HG03520 (cell line): ENCODE measurements at regions not wholly inside any gene's neighbourhood (a gene's known extent, or its start where the extent isn't known, plus 50 kb on each side); places are given as distances from the start of the nearest gene placed in this dataset.
"Not testable (repeated sequence)": the region's sequence is repeated elsewhere in the genome, so short reads cannot be mapped to it uniquely, and the experiment has no call there.

Experiments used
- ATAC-seq: cut with Tn5 transposase; IDR thresholded peaks from one replicate; pipeline ENCODE4 v1.9.1; 2021; ENCODE audit warnings: mild to moderate bottlenecking, moderate library complexity; ENCODE audit not compliant: unreplicated experiment

- no peak for ATAC-seq
Measured at GRCh38 chr2:82498777-82499443, 1960.2 kb downstream of the SUCLG1 start.

DNA sequence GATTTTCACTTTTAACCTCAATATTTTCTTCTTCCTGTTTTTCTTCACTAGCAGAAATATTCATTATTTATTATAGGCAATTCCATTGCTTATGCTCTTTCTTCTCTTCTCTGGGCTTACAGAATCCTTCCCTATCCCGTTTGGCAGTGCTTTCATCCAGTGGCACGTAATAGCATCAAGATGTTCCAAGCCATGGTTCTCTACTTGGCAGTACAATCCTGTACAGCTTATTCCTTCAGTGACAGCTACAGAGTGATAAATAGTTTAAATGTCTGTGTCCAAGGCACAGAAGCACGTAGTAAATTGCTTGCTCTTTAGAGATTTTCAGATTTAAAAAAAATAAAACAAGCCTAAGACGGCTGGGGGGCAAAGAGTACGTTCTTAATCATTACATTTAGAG, 1964.3 kb downstream of the SUCLG1 start:
- no peak for ATAC-seq

DNA sequence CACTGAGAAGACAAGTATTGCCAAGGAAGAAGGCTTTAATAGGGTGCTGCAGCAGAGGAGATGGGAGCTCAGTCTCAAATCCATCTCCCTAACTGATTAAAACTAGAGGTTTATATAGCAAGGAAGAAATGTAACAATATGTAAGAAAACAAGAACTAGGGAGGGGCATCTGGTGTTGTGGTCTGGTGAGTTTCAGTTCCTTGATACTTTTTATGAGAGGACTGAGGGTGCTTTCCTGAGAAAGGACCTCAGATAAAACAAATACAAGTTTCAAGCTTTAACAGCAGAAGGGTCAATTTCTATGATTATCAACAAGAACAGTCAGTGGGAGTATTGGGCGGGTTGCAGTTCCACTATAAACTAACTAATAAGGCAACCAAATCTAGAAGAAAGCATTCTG, 1967.5 kb downstream of the SUCLG1 start:
- ATAC-seq = no peak

GRCh38 chr2:82487354-82487753, 1971.7 kb downstream of the SUCLG1 start:
- no peak for ATAC-seq

DNA sequence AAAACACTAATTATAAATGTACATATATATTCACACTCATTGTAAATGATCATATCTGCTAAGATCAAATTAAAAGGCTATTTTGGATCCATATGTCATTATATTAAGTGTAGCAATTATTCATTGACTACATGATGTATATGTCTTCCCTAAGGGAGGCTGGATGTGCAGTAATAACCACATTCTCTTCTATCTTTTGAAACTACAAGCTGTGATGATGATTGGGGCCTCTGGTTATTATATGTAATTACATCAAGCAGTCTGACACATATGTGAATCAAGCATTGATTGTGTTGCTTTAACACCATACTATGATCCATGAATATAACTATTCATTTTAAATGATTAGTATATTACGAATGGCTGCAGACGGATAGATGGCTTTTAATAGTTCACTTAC, 1973.4 kb downstream of the SUCLG1 start:
- no peak for ATAC-seq

DNA sequence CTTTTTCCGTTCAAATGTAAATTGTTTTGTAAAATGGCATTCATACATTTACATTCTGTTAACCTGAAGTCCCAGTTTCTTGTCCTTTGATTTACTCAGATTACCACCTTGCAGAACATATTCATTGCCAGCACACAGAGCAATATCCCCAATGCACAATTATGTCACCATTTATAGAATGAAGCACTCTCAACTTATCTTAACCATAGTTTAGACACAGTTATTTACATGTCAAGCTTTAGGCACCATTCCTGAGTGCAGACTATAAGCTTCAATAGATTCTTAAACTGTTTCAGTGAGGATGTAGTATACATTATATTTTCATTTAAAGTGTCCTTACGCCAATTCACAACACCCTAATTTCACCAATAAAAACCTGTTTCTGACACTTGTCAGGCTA, 1977.9 kb downstream of the SUCLG1 start:
- no peak for ATAC-seq

- no peak for ATAC-seq
Measured at GRCh38 chr2:82478641-82479040, 1980.4 kb downstream of the SUCLG1 start.

DNA sequence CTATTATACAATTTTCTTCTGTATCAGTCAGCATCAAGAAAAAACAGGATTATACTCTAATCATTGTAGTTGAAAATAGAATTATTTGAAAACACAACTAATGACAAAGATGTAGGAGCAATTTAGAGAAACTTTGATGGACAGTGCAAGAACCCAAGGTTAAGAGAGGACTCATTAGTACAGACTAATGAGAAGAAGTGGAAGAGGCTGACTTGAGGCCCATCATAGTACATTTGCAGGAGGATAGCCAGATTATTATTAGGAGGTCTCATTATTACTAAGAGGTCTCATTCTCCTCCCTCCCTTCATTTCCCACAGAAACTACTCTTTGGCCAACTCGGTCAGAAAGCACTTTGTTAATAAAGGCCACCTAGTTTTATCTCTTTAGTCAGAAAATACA, 1983.0 kb downstream of the SUCLG1 start:
- no peak for ATAC-seq

DNA sequence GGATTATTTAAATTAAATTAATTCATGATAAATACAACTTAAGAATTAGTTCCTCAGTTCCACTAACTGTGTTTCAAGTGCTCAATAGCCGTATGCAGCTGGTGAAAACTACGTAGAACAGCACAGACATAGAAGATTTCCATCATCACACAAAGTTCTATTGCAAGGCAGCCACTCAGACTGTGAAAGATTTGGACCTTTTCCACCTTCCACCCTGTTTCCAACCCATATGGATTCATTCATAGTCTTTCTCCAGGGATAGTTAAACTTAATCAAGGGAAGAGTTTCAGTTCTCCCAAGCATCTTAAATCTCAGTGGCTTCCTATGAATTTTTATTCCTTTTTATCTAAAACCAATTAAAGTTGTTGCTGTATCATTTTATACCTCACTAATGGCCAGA, 2030.8 kb downstream of the SUCLG1 start:
- no peak for ATAC-seq

DNA sequence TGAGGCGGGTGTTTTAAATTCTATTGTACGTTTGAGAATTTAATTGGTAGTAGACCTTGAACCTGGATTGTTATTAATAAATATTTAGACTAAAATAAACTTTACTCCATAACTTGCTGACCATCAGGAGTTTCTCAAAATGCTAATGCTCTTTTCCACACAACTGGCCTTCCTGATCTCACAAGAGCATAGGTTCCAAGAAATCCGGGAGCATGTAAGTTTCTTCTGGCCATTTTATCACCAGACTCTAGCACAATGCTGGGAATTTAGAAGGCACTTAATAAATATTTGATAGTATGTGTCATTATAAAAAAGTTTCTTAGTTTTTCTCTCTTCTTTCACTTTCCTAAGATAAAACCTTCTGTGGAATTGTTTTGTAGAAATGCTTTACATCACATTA, 2047.1 kb downstream of the SUCLG1 start:
- no peak for ATAC-seq

- no peak for ATAC-seq
Measured at GRCh38 chr2:82411071-82411470, 2048.0 kb downstream of the SUCLG1 start.

DNA sequence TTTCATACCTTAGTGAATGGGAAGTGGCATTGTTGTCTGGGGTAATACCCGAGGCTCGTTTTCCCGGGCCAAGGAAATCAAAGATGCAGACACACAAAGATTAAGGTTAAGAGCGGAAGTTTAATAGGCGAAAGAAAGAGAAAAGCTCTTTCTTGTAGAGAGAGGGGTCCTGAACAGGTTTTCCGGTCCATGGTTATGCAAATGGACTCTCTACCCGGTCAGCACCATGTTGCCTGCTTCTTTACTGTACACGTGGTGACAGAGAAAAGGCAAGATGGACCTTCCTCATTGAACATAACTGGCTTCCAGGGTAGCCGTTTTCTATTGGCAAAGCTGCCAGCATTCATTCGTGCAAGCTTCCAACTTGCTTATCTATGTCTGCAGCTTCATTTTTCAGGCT, 2063.5 kb downstream of the SUCLG1 start:
- ATAC-seq = no peak

DNA sequence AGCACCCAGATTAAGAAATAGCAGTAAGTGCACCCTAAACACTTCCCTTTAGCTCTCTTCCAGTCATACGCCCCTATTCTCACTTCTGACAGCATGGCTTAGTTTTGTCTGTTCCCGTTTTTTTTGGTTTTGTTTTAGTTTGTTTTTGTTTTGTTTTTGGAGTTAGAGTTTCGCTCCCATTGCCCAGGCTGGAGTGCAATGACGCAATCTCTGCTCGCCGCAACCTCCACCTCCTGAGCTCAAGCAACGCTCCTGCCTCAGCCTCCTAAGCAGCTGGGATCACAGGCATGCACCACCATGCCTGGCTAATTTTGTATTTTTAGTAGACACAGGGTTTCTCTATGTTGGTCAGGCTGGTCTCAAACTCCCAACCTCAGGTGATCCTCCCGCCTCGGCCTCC, 2067.7 kb downstream of the SUCLG1 start:
- no peak for ATAC-seq

- no peak for ATAC-seq
Measured at GRCh38 chr2:82355622-82356021, 2051.1 kb upstream of the LRRTM1 start.

- ATAC-seq = no peak
Measured at GRCh38 chr2:82345910-82346309, 2041.4 kb upstream of the LRRTM1 start.

DNA sequence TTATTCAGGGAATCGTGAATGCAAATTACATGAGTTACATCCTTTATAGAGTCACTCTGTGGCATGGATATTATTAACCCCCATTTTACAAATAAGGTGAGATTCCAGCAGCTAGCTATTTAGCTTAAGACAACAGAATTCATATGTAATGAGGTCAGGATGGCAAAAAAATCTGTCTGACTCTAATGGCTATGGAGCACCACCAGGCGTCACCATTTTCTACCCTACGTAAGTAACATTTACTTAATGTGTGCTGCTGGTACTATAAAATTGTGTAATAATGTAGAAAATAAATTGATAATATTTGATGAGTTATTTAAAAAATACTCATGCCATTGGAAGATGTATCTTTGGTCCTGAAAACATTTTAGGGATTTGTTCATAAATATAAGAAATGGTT, 2040.1 kb upstream of the LRRTM1 start:
- no peak for ATAC-seq

DNA sequence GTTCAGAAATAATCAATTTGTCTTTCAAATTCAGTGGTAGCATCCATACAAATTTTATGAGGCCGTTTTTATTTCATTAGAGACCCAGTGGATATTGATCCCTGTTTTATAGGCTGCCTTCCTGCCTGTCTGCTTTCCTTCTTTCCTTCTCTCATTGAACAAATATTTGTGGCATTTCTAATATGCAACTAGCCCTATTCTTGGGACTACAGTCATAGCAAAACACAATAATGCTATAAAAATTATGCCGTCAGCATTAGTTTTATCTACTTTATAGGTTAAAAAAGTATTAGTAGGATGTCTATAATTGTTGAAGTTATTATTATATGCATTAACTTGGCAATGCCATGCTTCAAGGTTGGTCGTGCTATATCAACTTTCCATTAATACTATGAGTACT, 2037.8 kb upstream of the LRRTM1 start:
- no peak for ATAC-seq

GRCh38 chr2:82340578-82341053, 2036.1 kb upstream of the LRRTM1 start:
- ATAC-seq = no peak

DNA sequence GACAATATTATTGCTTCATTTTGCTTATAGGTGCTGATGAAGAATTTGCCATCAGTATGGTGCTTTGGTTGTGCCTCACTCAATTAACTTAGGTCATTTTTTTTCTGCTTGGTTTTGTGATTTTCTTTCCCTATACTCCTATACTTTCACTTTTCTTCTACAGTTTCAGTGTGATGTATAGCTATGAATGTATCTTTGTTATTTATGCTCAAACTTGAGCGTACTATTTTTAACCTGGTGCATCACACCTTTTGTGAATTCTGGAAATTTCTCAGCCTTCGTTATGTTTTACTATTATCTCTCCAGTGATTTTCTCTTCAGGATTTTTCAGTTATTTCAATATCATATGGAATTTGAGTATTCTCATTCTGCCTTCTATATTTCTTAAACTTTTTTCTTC, 2035.3 kb upstream of the LRRTM1 start:
- no peak for ATAC-seq

DNA sequence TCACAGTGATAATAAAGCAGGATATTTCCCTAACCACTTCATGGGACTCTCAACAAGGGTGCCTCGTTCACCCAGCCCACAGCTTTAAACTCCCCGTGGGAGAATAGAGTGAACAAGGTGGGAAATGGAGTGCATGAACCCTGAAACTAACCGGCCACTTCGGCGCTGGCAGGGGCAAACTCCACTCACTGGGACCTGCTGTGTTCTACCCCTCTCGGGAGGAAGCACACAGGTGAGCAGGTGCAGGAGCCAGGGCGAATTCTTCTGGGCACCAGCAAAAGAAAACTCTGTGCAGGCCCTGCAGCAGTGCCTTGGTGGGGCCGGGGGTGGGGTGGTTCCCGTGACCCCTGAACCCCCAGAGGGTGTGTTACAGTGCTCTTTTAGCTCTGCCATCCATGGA, 2029.1 kb upstream of the LRRTM1 start:
- ATAC-seq = no peak

- ATAC-seq = no peak
Measured at GRCh38 chr2:82330155-82330554, 2025.6 kb upstream of the LRRTM1 start.

- ATAC-seq = not testable (repeated sequence)
Measured at GRCh38 chr2:82326180-82326767, 2021.7 kb upstream of the LRRTM1 start.

GRCh38 chr2:82320296-82320695, 2015.7 kb upstream of the LRRTM1 start:
- ATAC-seq = no peak
